Tibial artery (tissue), 4 donors: ENCODE measurements at regions not wholly inside any gene's neighbourhood (a gene's known extent, or its start where the extent isn't known, plus 50 kb on each side); places are given as distances from the start of the nearest gene placed in this dataset.

Experiments used
- DNase-seq, 2 donors: peaks; one replicate each; pipeline ENCODE4 v3.0.0-alpha.2; 2019
- H3K27ac ChIP-seq, 2 donors: fragments of 200-600 bp; sonication (generic) in 1 of 2; 1 replicate in 1 of 2; 2 replicates in 1 of 2; pipeline ENCODE4 v1.5.1; 2018 to 2019; ENCODE audit warnings: mild to moderate bottlenecking in 1 of 2
- H3K27me3 ChIP-seq, 2 donors: fragments of 200-600 bp; sonication (generic) in 1 of 2; one replicate each; pipeline versions ENCODE4 v1.5.1 to v1.6.0; 2016 to 2019
- H3K36me3 ChIP-seq, 3 donors: fragments of 200-600 bp; sonication (generic) in 2 of 3; one replicate each; pipeline ENCODE4 v1.5.1; 2016 to 2019; ENCODE audit warnings: mild to moderate bottlenecking in 2 of 3
- H3K4me1 ChIP-seq, 4 donors: fragments of 200-600 bp; sonication (generic) in 2 of 4; 1 replicate in 3 of 4; 2 replicates in 1 of 4; pipeline ENCODE4 v1.5.1; 2016 to 2019
- H3K4me3 ChIP-seq, 2 donors: fragments of 200-600 bp; sonication (generic) in 1 of 2; 1 replicate in 1 of 2; 2 replicates in 1 of 2; pipeline ENCODE4 v1.5.1; 2018 to 2019; ENCODE audit warnings: mild to moderate bottlenecking in 2 of 2
- H3K9me3 ChIP-seq, 3 donors: fragments of 200-600 bp; sonication (generic) in 1 of 3; one replicate each; pipeline ENCODE4 v1.5.1; 2016 to 2019
- intact Hi-C: fragments of 100-400 bp; cut with DNase I; formaldehyde crosslinking; loops from one replicate; pipeline ENCODE4 v1.15.0; 2023; ENCODE audit warnings: low total_unique reads
- TF ChIP-seq, protein P1 (sequence below), 2 experiments: fragments of 200-600 bp in 1 of 2; fragments of 450-650 bp in 1 of 2; IDR thresholded peaks; one replicate each; pipeline ENCODE4 v1.5.1; 2017 to 2019; ENCODE audit warnings: antibody characterized with exemption in 2 of 2, mild to moderate bottlenecking in 1 of 2, moderate library complexity in 1 of 2

DNA sequence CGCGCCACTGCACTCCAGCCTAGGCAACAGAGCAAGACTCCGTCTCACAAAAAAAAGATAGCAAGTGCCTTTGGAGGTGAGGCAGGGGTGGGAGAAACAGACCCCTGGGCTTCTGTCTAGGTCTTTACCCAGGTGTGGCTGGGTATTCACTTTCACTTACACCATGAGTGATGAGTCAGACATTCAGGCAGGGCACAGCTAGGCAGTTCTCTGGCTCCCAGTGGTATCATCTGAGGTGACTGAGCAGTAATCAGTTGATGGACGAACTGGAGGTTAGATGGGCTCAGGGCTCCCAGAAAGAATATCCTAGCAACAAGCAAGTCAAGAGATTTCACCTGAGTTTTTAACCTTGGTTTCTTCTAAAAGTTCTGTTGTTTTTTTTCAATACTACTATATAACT, 107.0 kb upstream of the RAB6C start:
- Histone ChIP-seq H3K4me3 (no peak overlapping the region), H3K36me3 (no peaks in the 10 kb centered on the region), H3K27ac (no peak overlapping the region), H3K4me1 (peaks cover 0 to 7% (median 4%) of the 10 kb centered on the region in 4 donors), H3K27me3 (no peaks in the 10 kb centered on the region), H3K9me3 (no peaks in the 10 kb centered on the region)
- no peak for DNase-seq
- TF ChIP-seq, protein P1, sequence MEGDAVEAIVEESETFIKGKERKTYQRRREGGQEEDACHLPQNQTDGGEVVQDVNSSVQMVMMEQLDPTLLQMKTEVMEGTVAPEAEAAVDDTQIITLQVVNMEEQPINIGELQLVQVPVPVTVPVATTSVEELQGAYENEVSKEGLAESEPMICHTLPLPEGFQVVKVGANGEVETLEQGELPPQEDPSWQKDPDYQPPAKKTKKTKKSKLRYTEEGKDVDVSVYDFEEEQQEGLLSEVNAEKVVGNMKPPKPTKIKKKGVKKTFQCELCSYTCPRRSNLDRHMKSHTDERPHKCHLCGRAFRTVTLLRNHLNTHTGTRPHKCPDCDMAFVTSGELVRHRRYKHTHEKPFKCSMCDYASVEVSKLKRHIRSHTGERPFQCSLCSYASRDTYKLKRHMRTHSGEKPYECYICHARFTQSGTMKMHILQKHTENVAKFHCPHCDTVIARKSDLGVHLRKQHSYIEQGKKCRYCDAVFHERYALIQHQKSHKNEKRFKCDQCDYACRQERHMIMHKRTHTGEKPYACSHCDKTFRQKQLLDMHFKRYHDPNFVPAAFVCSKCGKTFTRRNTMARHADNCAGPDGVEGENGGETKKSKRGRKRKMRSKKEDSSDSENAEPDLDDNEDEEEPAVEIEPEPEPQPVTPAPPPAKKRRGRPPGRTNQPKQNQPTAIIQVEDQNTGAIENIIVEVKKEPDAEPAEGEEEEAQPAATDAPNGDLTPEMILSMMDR (IDR thresholded peaks at IDR 0.05): no peak
- intact Hi-C loops: no loop called here

- Histone ChIP-seq H3K36me3 (no peaks in the 10 kb centered on the region), H3K27ac (peak overlapping the region; percentile 72 to 74), H3K27me3 (no peaks in the 10 kb centered on the region), H3K4me3 (peak overlapping the region; percentile 60 to 66), H3K9me3 (no peaks in the 10 kb centered on the region), H3K4me1 (peaks cover 0 to 11% (median 7%) of the 10 kb centered on the region in 4 donors)
- no peak for DNase-seq
- intact Hi-C loops: no loop called here
- TF ChIP-seq, protein P1 (IDR thresholded peaks at IDR 0.05): no peak
These were observed 102.9 kb upstream of the RAB6C start for GRCh38 chr2:129876541-129876940.

GRCh38 chr2:129877289-129877741, 102.2 kb upstream of the RAB6C start:
- no peaks in the 10 kb centered on the region for H3K27me3 ChIP-seq
- H3K9me3 ChIP-seq: no peaks in the 10 kb centered on the region
- peak; percentile 93 to 95 for DNase-seq
- H3K4me3 ChIP-seq: peak overlapping the region; percentile 60 to 66
- TF ChIP-seq, protein P1 (IDR thresholded peaks at IDR 0.05): no peak
- peak overlapping the region; percentile 72 to 74 for H3K27ac ChIP-seq
- H3K4me1 ChIP-seq: peaks cover 0 to 11% (median 7%) of the 10 kb centered on the region in 4 donors
- no peaks in the 10 kb centered on the region for H3K36me3 ChIP-seq
- intact Hi-C loops: no loop called here

DNA sequence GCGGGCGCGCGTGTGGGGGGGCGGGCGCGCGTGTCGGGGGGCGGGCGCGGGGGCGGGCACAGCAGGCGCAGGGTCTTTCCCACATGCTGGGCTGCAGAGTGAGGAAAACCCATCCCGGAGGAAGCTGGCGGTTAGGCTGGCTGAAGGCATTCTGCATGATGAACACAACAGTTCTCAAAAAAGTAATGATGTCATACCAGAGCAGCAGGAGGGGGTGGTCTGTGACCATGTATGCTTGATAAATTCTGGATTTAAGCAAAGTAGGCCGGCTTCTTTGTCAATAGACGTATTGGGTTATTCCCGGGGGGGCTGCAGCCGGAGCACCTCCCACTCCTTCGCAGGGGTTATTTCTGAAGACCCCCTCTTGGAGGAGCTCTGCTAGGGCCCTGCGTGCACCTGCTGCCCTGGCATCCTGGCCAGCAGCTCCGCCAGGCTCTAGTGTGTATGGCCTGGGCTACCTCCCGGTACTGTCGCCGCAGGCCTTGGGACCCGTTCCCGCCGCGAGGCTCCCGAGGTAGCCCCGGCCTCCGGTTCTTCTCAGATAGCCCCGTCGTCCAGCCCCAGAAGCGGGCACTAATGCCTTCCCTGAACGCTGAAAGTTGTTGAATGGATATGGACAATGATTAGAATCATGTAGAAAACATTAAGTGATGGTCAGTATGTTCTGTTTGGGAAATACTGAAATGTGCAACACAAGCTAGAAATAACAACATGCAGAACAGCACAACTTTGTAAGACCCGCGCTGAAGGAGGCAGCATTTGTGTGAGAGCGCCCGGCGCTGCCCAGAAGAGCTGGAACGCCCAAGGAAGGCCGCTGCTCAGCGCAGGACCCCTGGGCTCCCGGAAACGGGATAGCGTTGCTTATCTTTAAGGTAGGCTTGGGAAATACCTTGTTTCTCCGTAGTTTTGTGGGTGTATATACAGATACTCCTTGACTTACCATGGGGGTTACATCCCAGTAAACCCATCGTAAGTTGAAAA, 101.4 kb upstream of the RAB6C start:
- Histone ChIP-seq H3K27ac (peak overlapping the region; percentile 72 to 74), H3K9me3 (no peaks in the 10 kb centered on the region), H3K4me3 (peak overlapping the region; percentile 60 to 66), H3K27me3 (no peaks in the 10 kb centered on the region), H3K4me1 (peaks cover 0 to 11% (median 7%) of the 10 kb centered on the region in 4 donors), H3K36me3 (no peaks in the 10 kb centered on the region)
- peak in 1 of 2 donors; percentile 42 for DNase-seq
- intact Hi-C loops: no loop called here
- TF ChIP-seq, protein P1 (IDR thresholded peaks at IDR 0.05): no peak

DNA sequence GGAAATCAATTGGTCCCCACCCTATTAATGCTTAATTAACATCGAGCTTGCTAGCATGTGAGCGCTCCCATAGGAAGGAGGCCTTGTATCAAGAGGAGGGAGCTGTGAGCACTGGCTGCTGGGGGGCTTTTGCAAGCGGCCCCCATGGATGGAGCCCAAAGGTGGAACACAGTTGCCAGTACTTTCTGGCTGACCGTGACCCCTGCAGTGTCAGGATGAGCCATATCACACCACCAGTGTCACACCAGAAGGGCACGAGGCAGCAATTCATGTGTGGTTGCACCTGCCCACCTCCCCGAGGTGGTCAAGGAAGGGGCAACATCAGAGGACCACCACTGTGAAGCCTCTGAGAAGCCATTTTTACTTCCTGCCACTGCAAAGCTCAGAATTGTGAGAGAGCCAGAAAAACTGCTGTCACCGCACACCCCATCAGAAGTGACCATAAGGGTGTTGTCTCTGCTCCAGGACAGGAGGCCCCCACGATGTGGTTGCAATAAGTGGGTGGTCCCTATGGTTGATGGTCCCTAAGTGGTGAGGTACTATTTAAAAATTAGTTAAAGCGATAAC, 99.8 kb upstream of the RAB6C start:
- intact Hi-C loops: no loop called here

More for the DNA sequence above, 99.8 kb upstream of the RAB6C start:
- TF ChIP-seq, protein P1 (IDR thresholded peaks at IDR 0.05): no peak
- peaks cover 0 to 11% (median 7%) of the 10 kb centered on the region in 4 donors for H3K4me1 ChIP-seq
- DNase-seq: no peak
- no peaks in the 10 kb centered on the region for H3K27me3 ChIP-seq
- no peak overlapping the region for H3K4me3 ChIP-seq
- H3K9me3 ChIP-seq: no peaks in the 10 kb centered on the region
- no peak overlapping the region for H3K27ac ChIP-seq
- no peaks in the 10 kb centered on the region for H3K36me3 ChIP-seq
